GM21825 (cell line): ENCODE measurements at regions not wholly inside any gene's neighbourhood (a gene's known extent, or its start where the extent isn't known, plus 50 kb on each side); places are given as distances from the start of the nearest gene placed in this dataset.

Experiments used
- ATAC-seq: cut with Tn5 transposase; IDR thresholded peaks from one replicate; pipeline ENCODE4 v1.9.1; 2021; ENCODE audit warnings: mild to moderate bottlenecking, moderate library complexity; ENCODE audit not compliant: unreplicated experiment

GRCh38 chr20:51335329-51335841 lies 207.1 kb downstream of the NFATC2 start:
- ATAC-seq = no peak

GRCh38 chr20:51334609-51335008 lies 207.9 kb downstream of the NFATC2 start:
- ATAC-seq = no peak

- ATAC-seq = no peak
These were observed 208.5 kb downstream of the NFATC2 start for GRCh38 chr20:51333971-51334370.

- no peak for ATAC-seq
These were observed 209.1 kb downstream of the NFATC2 start for GRCh38 chr20:51333446-51333845.

GRCh38 chr20:51331481-51331880 lies 211.0 kb downstream of the NFATC2 start:
- no peak for ATAC-seq

- no peak for ATAC-seq
These were observed 212.7 kb downstream of the NFATC2 start for GRCh38 chr20:51329845-51330244.

GRCh38 chr20:51327251-51327841 lies 215.2 kb downstream of the NFATC2 start:
- ATAC-seq = no peak

- ATAC-seq = no peak
These were observed 216.2 kb downstream of the NFATC2 start for GRCh38 chr20:51326201-51326819.

- ATAC-seq = no peak
These were observed 220.3 kb downstream of the NFATC2 start for GRCh38 chr20:51322164-51322707.

GRCh38 chr20:51321343-51322163 lies 221.0 kb downstream of the NFATC2 start:
- ATAC-seq = no peak

- no peak for ATAC-seq
These were observed 223.0 kb downstream of the NFATC2 start for GRCh38 chr20:51319522-51319921.

- ATAC-seq = no peak
These were observed 224.2 kb downstream of the NFATC2 start for GRCh38 chr20:51318058-51318949.

- no peak for ATAC-seq
These were observed 227.1 kb downstream of the NFATC2 start for GRCh38 chr20:51315390-51315789.

- no peak for ATAC-seq
These were observed 229.1 kb downstream of the NFATC2 start for GRCh38 chr20:51313358-51313827.

- ATAC-seq = no peak
These were observed 230.1 kb downstream of the NFATC2 start for GRCh38 chr20:51312480-51312783.

- no peak for ATAC-seq
These were observed 230.7 kb downstream of the NFATC2 start for GRCh38 chr20:51311636-51312479.

GRCh38 chr20:51310216-51310615 lies 232.3 kb downstream of the NFATC2 start:
- ATAC-seq = no peak

- no peak for ATAC-seq
These were observed 233.4 kb downstream of the NFATC2 start for GRCh38 chr20:51309128-51309527.

- no peak for ATAC-seq
These were observed 235.8 kb downstream of the NFATC2 start for GRCh38 chr20:51306521-51307358.
